ENCODE measurements at regions not wholly inside any gene's neighbourhood (a gene's known extent, or its start where the extent isn't known, plus 50 kb on each side); places are given as distances from the start of the nearest gene placed in this dataset.
"Not testable (repeated sequence)": the region's sequence is repeated elsewhere in the genome, so short reads cannot be mapped to it uniquely, and the experiment has no call there.

DNA sequence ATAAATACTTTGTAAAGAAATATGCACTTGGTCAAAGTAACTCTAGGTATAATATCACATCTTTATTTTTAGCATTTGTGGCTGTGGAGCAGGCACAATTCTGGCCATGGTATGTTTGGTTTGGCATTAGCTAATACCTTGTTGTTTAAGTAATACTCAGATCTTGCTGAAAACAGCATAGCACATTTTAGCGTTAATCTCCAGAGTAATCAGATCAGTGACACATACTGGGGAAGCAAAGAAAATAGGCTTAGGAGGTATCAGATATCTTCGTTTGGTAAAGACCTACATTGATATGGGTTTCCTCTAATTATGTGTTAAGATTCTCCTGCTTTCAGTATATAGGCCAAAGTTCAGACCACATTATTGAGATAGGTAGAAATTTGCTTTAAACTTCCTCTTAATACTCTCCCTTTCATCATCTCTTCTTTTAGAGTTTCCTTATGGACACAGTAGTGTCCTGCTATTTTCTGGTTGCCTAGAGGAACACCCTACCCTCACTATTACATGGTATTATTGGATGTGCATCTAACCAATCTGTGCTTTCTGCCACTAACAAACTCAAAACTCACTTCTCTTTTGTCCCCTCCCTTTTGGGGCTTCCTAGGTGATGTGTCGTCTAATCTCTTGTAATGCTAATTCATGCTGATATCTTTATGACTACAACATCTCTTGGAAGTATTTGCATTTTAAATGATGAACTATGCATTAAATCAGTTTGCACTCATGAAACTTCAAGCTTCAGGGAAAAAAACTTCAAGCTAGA is 437.3 kb upstream of the ADAMTSL1 start:
- no peak for DNase-seq

- DNase-seq, result no peak
These were observed 436.0 kb upstream of the ADAMTSL1 start for GRCh38 chr9:18037981-18038380.

- no peak for DNase-seq
These were observed 433.6 kb upstream of the ADAMTSL1 start for GRCh38 chr9:18040327-18040726.

GRCh38 chr9:18043978-18044377 is 430.0 kb upstream of the ADAMTSL1 start:
- no peak for DNase-seq

DNA sequence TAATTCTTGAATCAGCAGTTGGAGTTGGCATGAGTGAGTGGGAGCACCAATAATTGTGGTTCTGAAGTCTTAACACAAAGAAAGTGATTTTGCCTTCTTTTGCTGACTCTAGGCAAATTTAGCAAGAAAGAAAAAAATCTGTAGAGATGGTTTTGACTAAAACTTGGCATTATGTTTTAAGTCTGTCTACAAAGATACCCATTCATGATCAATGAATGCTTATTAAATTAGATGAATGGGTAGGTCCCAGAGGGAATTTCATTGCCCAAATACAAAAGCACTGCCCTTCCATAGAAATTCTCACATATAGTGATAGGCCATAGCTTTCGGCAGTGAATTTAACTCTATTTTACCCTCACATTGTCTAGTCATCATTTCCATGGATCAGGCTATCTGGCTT is 428.6 kb upstream of the ADAMTSL1 start:
- DNase-seq, result no peak

DNA sequence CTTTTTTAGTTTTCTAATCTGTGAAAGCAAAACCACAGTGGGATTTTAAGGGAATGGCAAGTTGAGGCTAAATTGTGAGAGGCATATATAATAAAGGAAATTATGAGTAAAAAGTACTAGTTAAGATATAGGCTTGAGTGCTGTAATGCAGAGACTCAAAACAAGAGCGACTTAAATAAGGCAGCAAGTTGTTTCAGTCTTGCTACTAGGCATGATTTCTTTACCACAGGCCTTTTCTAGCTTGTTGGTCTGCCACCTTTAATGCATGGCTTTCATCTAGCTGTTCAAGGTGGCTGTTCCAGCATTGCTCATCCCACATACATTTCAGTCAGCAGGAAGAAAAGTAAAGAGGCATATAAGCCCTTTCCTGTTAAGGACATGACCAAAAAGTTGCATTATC is 427.9 kb upstream of the ADAMTSL1 start:
- no peak for DNase-seq

- no peak for DNase-seq
These were observed 422.3 kb upstream of the ADAMTSL1 start for GRCh38 chr9:18051638-18052037.

GRCh38 chr9:18052060-18052459 is 421.9 kb upstream of the ADAMTSL1 start:
- no peak for DNase-seq

DNA sequence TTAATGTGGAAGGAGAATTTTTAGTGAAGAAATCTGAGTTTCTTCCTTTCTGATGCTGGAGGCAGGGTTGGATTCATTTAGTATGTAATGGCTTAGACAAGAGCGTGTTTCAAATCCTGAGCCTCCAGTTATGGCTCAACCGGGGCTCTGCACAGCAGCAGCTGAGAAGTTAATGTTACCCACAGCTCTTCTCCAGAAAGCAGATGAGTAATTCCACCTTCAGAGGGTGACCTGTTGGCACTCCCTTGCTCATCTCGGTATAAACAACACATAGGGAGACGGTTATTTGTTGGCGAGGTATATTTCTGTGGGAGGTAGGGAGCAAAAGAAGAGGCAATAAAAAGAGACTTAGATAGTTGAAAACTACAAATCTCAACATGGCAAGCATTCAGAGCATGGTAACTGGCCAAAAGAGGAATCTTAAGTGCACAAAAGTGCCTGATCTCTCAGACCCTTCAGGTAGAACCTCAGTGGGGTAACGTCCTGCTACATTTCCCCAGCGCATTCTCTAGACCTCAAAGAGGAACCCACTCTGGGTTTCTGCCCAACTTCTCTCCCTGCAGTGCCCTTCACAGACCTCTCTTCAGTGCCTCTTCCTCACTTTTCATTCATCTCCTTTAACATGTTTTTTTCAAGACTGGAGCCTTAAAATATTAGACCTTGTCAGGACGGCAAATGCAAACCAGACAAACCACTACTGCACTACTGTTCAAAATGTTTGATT is 417.5 kb upstream of the ADAMTSL1 start:
- no peak for DNase-seq

- no peak for DNase-seq
These were observed 417.0 kb upstream of the ADAMTSL1 start for GRCh38 chr9:18056993-18057369.

DNA sequence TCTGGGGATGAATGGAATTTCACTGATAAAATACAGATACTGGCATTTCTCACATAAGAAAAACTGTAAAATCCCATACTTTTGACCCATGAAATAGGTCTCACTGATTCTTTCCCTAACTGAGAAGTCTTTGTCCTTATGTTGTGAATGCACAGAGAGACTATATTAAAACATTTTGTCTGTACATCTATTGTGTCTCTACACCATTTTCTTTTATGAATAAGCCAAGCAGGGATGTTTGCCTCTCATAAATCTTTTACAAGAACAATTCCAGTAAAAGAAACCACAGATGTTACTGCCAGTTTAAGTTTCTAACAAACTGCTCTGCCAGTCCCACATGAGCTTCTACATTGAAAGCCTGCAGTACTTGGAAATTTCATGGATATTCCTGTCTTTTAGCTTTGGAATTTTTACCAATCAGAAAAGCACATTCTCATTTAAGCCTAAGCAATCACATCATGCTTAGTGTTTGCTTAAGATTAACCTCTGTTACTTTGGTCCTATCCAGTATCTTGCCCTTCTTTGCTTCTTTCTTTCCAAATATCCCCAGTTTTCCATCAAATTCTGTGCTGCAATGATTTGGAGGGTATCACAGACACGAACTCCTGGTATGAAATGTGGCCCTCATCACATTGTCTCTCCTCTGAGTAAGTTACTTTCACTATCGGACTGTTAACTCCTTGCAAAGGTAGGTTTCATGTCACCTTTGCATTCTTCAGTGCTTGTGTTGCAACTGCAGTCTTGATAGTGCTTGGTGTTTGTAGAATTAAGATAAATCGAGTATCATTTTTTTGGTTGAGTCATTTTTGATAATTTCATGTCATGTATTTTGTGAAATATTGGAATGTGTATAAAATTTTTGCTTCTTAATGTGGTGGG is 415.1 kb upstream of the ADAMTSL1 start:
- DNase-seq, result no peak

DNA sequence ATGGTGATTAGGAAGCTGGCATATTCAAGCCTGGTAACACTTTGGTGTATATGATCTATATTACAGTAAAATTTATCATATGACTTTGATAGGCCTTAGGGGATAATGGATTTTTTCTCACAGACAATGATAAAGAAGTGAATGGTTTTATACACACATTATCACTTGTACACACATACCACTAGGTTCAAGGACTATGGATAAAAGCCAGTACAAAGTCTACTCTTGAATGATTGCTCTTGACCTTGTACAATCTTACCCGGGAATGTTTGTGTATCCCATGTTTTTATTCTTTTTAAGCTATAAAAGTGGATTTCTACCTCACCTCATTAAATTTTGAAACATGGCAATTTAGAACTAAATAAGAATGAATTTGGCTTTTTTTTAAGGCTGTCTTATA is 414.5 kb upstream of the ADAMTSL1 start:
- DNase-seq, result no peak

DNA sequence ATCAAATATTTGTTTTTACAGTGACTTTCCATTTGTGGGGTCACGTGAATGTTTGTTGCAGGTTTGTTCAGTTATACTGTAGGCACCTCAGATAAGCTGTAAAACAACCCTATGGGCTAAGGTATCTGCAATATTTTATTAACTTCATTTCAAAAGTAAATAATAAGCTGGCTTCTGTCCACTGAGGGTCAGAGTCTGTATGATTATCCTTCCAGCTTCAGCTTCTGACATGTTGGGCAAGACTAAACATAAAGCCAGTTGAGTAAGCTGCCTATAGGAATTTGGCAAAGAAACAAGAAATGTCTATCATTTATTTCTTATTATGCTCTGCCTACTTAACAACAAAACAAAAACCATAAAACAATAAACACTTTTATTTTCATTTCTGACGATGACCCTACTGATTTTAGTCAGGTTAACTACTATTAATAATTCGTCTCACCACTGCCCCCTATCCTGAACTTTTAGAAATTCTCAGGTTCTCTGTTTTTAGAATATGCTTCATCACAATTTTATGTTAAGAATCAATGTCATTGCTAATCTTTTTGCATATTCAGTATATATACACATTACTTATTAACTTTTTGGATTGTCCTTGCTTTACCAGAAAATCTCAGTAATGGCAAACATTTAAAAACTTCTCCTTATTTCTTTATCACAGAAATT is 413.6 kb upstream of the ADAMTSL1 start:
- DNase-seq, result no peak

DNA sequence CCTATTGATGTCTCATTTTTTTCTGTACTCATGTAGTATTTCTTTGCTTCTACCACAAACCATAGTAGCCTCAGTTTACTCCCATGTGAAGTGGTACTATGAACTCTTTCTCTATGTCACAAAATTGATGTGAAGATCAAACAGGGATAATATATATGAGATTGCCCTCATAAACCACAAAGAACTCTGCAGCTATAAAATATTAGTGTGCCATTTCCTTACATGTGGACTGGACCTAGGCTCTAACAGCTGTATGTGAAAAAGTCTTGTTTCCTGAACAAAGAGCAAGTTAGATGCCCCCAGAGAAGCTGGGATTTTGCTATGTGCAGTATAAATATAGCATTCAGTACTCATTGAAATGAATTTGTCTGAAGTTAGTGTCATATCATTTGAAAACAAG is 412.6 kb upstream of the ADAMTSL1 start:
- DNase-seq, result no peak

DNA sequence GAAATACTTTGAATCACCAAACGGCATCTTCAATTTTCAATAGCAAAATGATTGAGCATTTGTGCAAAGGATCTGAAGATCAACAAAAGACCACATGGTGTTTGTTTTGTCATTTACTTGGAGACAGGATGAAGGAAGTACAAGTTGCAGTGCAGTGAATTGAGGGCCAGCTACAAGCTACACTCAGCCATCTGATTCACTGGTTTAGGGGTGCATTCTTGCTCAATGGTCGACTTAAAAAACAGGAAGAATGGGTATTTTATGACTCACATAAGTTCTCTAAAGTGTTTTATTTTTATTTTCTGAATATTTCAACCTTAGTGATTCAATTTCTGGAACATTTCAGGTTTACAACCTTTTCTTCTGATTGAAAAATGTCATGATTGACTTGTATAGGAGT is 412.1 kb upstream of the ADAMTSL1 start:
- no peak for DNase-seq

- DNase-seq, result no peak
These were observed 410.0 kb upstream of the ADAMTSL1 start for GRCh38 chr9:18063856-18064390.

DNA sequence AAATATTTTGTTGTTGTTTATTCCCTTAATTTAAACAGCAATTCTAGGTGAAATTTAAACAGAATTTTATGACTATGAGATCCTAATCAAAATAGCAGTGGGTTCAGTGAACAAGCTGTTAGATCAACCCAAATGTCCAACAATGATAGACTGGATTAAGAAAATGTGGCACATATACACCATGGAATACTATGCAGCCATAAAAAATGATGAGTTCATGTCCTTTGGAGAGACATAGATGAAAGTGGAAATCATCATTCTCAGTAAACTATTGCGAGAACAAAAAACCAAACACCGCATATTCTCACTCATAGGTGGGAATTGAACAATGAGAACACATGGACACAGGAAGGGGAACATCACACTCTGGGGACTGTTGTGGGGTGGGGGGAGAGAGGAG is 407.3 kb upstream of the ADAMTSL1 start:
- not testable (repeated sequence) for DNase-seq

DNA sequence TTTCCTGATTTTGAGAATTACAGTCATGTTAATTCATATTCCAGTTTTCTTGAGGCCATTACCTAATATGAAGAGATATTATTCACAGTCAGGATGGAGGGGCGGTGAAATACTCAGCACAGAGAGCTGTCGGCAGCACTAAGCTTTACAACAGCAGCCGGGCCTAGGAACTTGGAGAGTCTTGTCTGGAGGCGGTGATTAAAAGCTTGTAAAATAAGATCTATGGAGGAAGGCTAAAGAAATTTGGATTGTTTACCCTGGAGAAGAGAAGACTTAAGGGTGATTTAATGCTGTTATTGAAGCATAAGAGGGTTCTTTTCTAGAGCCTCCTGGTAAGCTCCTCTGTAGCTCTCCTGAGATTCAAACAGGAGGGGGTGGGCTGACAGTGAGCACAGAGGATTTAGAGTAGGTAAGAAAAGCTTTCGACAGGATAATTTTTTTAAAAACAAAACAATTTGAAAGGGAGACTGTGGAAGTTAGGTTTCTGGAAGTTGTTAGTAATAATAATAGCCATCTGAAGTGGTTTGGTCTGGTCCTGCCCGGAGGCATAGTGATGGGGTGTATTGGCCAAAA is 406.3 kb upstream of the ADAMTSL1 start:
- DNase-seq, result no peak

GRCh38 chr9:18068900-18069299 is 405.1 kb upstream of the ADAMTSL1 start:
- DNase-seq, result no peak

DNA sequence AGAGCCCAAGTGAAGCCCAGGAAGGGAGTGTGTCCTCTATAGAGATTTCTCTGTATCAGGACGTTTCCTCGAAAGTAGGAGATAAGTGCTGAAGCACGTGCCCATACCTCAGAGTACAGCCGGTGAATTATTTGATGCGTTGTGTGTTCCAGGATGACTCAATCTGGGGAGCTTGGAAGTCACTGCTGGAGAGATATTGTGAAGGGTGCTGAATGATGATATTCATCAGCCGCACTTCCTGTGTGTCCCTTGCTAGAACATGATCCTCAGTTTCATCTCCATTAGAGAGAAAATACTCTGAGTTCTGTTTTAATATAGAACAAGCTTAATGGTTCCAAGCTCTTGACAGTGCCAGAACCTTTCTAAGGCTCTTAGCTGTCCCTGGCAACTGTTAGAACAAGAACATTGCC is 402.3 kb upstream of the ADAMTSL1 start:
- DNase-seq, result no peak

DNA sequence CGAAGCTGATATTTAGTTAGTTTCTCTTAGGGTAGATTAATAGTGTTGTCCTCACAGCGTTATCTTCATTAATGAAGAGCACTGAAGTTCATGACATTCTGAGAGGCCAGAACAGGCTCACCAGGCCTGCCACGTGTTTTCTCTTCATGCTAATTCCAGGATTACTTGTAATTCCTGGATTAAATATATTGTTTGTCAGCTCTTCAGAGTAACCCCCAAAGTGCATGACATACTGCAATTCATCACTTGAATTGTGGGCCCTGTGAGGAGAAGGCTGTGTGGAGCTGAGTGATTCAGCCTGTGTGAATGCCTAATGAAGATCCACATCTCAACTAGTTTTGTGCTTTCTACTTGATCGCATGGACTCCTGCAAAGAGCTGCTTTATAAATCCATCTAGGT is 401.0 kb upstream of the ADAMTSL1 start:
- DNase-seq, result no peak

GRCh38 chr9:18074041-18074440 is 399.9 kb upstream of the ADAMTSL1 start:
- no peak for DNase-seq

Data from stimulated activated CD4-positive, alpha-beta T cell treated with anti-CD3 and anti-CD28 coated beads, Interleukin-4, amount 100 ng/mL, for 24 hours (primary cell).